Left ventricle myocardium inferior (tissue), 1 donor: ENCODE measurements at regions not wholly inside any gene's neighbourhood (a gene's known extent, or its start where the extent isn't known, plus 50 kb on each side); places are given as distances from the start of the nearest gene placed in this dataset.

ENCODE experiments used
- DNase-seq: peaks from one replicate; pipeline ENCODE4 v3.0.0-alpha.2; 2020
- H3K27ac ChIP-seq: fragments of 200-600 bp; replicated peaks from 2 replicates; pipeline ENCODE4 v1.8.0; 2021
- H3K27me3 ChIP-seq: fragments of 200-600 bp; 2 replicates; pipeline ENCODE4 v1.8.0; 2021; ENCODE audit warnings: low read depth
- H3K36me3 ChIP-seq: fragments of 200-600 bp; 2 replicates; pipeline ENCODE4 v1.8.0; 2021
- H3K4me1 ChIP-seq: fragments of 200-600 bp; 2 replicates; pipeline ENCODE4 v1.8.0; 2021
- H3K4me3 ChIP-seq: fragments of 200-600 bp; 2 replicates; pipeline ENCODE4 v1.8.0; 2021; ENCODE audit warnings: mild to moderate bottlenecking, moderate library complexity
- H3K9me3 ChIP-seq: fragments of 200-600 bp; replicated peaks from 2 replicates; pipeline ENCODE4 v1.8.0; 2021
- intact Hi-C: fragments of 100-400 bp; cut with micrococcal nuclease; formaldehyde crosslinking; loops from one replicate; pipeline ENCODE4 v1.11.0; 2022
- TF ChIP-seq, protein P1 (sequence below): fragments of 200-600 bp; IDR thresholded peaks from 2 replicates; pipeline ENCODE4 v1.8.0; 2021; ENCODE audit warnings: antibody characterized with exemption, mild to moderate bottlenecking, borderline replicate concordance
- donor health status: DM: no; HTN: yes; CAD: no; lungs with severe emphysema.

DNA sequence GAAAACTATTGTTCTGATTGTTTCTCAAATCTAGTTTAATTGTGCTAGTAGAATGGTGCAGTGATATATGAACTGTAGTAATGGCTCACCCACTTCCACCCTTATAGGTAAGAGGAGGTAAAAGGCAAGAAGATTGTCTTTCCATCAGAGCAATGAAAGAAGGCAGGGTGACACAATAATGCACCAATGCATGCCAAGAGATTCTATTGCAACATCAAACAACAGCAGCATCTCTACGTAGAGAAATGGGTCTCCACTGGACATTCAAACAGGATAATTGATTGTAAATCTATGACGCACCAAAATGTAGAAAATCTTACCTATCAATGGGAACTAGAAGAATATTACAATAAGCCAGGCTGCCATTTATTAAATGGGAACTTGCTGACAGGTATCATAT lies 107.0 kb upstream of the ISL1 start:
- TF ChIP-seq, protein P1, sequence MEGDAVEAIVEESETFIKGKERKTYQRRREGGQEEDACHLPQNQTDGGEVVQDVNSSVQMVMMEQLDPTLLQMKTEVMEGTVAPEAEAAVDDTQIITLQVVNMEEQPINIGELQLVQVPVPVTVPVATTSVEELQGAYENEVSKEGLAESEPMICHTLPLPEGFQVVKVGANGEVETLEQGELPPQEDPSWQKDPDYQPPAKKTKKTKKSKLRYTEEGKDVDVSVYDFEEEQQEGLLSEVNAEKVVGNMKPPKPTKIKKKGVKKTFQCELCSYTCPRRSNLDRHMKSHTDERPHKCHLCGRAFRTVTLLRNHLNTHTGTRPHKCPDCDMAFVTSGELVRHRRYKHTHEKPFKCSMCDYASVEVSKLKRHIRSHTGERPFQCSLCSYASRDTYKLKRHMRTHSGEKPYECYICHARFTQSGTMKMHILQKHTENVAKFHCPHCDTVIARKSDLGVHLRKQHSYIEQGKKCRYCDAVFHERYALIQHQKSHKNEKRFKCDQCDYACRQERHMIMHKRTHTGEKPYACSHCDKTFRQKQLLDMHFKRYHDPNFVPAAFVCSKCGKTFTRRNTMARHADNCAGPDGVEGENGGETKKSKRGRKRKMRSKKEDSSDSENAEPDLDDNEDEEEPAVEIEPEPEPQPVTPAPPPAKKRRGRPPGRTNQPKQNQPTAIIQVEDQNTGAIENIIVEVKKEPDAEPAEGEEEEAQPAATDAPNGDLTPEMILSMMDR: no peak
- no peaks in the 10 kb centered on the region for H3K27me3 ChIP-seq
- no peaks in the 10 kb centered on the region for H3K4me1 ChIP-seq
- H3K9me3 ChIP-seq: no peaks in the 10 kb centered on the region
- no peaks in the 10 kb centered on the region for H3K36me3 ChIP-seq
- no peak overlapping the region for H3K4me3 ChIP-seq
- DNase-seq: no peak
- intact Hi-C loops: no loop called here
- H3K27ac ChIP-seq: no peak overlapping the region

DNA sequence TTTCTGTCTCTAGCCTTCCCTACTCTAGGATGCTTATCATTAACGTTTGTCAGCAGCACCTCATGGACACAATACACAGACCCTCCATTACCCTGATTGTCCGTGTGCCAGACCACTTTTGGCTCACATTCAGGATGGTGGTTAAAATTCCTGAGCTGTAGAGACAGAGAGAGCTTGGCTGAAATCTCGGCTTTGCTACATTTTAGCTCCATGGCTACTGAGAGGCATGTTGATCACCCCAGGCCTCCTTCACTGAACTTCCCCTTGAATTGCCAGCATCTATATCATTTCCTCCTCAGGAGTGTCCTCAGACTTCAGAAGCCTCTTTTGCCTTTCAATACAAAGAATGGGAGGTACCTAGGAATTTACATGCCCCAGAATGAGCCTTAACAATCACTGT lies 104.7 kb upstream of the ISL1 start:
- Histone ChIP-seq H3K27me3 (no peaks in the 10 kb centered on the region), H3K4me3 (no peak overlapping the region), H3K9me3 (no peaks in the 10 kb centered on the region), H3K4me1 (no peaks in the 10 kb centered on the region), H3K27ac (no peak overlapping the region), H3K36me3 (no peaks in the 10 kb centered on the region)
- DNase-seq: no peak
- intact Hi-C loops: no loop called here
- TF ChIP-seq, protein P1: no peak

DNA sequence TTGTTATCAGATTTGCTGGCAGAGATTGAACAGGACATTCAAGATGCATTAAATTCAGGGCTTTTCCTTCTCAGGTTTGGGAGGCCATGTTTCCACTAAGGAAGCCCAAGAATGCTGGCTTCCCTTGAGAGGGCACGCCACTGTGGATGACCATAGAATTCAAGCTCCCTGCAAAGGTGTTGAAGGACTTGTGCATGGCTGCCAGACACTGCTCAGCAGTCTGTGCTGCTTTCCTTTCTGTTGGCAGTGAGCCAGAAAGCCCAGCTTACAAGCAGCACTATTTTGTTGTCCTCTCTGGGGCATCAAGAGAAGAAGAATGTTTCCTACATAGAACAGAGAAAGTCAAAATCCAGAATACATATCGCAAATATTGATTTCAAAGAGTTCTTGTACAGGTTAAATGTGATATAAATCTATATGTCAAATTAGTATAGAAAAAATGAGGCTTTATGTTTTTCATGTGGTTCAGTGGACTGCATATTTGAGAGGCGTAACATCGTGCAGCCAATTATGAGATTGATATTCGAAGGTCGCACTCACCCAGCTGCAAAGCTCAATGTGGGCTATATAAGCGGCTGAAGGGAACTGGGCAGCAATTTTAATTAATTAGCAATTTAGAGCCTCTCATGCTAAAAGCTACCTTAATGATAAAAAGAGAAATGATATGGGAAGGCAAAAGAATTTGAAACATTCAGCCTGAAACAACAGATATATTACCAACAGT lies 103.1 kb upstream of the ISL1 start:
- intact Hi-C loops: no loop called here
- Histone ChIP-seq H3K27me3 (no peaks in the 10 kb centered on the region), H3K4me3 (no peak overlapping the region), H3K27ac (no peak overlapping the region), H3K36me3 (no peaks in the 10 kb centered on the region), H3K4me1 (no peaks in the 10 kb centered on the region), H3K9me3 (no peaks in the 10 kb centered on the region)
- no peak for DNase-seq
- TF ChIP-seq, protein P1: no peak

DNA sequence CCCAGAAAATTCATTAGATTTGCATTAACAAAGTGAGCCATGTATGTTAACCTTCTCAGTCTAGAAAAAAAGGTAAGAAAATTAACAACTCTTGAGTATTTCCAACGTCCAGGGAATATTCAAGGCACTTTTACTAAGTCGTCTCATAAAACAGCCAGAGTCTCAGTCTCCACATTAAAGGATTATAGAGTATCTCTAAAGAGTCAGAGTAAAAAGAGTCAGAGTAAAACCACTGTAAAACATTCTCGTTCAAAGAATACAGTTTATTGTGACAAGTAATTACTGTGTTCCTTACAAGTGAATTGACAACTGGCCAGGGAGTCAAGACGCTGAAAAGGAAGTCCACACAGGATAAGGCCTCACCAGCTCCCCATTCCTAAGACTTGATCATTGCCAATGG lies 97.2 kb upstream of the ISL1 start:
- H3K27ac ChIP-seq: no peak overlapping the region
- no peak overlapping the region for H3K4me3 ChIP-seq
- intact Hi-C loops: no loop called here
- DNase-seq: no peak
- H3K27me3 ChIP-seq: no peaks in the 10 kb centered on the region
- no peaks in the 10 kb centered on the region for H3K36me3 ChIP-seq
- H3K9me3 ChIP-seq: no peaks in the 10 kb centered on the region
- H3K4me1 ChIP-seq: no peaks in the 10 kb centered on the region
- TF ChIP-seq, protein P1: no peak

DNA sequence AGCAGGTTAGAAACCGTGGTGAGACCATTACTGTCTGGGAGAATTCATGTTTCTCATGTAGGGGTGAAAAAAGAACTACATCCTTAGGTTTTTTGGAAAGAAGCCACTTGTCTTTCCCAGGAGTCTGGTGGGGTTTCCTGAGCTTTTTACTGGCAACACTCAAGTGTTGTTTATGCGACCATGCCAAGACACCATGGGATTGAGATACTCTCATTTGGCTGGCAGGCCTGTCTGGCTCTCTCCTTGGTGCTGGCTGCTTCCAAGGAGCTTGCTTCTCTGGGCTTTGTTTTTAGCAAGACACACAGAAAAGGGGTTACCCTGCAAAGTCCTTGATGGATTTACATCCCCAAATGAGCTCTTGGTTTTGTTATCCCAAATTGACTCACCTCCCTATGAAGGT lies 80.9 kb upstream of the ISL1 start:
- TF ChIP-seq, protein P1: no peak

DNA sequence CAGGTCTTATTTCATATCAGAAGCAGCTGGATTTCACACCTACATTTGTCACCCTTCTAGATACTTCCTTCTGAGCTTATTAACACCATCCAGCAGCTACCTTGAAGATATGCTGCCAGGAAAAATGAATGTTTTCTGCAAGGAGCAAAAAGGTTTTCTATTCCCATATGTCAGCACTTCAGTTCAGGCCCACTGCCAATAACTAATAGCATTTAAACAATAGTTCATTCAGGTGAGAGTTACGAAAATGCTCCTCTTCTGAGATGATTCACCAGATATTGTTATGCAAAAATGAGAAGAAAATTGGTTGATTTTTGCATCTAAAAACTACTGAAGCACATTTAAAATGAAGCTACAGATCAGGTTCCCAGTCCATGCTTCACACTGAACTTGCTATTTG lies 56.4 kb upstream of the ISL1 start:
- intact Hi-C loops: no loop called here
- DNase-seq: no peak
- Histone ChIP-seq H3K36me3 (no peaks in the 10 kb centered on the region), H3K27ac (no peak overlapping the region), H3K9me3 (peaks cover 6% of the 10 kb centered on the region), H3K4me1 (no peaks in the 10 kb centered on the region), H3K27me3 (no peaks in the 10 kb centered on the region), H3K4me3 (no peak overlapping the region)
- TF ChIP-seq, protein P1: no peak

More for the DNA sequence above, 80.9 kb upstream of the ISL1 start:
- Histone ChIP-seq H3K27me3 (no peaks in the 10 kb centered on the region), H3K36me3 (no peaks in the 10 kb centered on the region), H3K9me3 (peaks cover 14% of the 10 kb centered on the region), H3K27ac (no peak overlapping the region), H3K4me3 (no peak overlapping the region), H3K4me1 (no peaks in the 10 kb centered on the region)
- no peak for DNase-seq
- intact Hi-C loops: no loop called here
